IMR-90 (cell line): ENCODE measurements at regions not wholly inside any gene's neighbourhood (a gene's known extent, or its start where the extent isn't known, plus 50 kb on each side); places are given as distances from the start of the nearest gene placed in this dataset.
"Not testable (repeated sequence)": the region's sequence is repeated elsewhere in the genome, so short reads cannot be mapped to it uniquely, and the experiment has no call there.

ENCODE experiments used
- ATAC-seq: fragments of 200-7000 bp; cut with Tn5 transposase; 2 replicates; pipeline ENCODE4 v1.9.1; 2020; ENCODE audit warnings: low read depth, mild to moderate bottlenecking, moderate library complexity
- BruUV-seq: library from RNA; stranded (reverse); fragments of 400-500 nt; replicated peaks from 2 replicates; lab custom pipeline; 2021; lab: Mats Ljungman, UMichigan
- CTCF ChIA-PET: fragments of 300-600 bp; formaldehyde crosslinking; extraction: SDS; loops from one replicate; lab custom pipeline; 2021; ENCODE audit warnings: antibody characterized with exemption; lab: Yijun Ruan, JAX
- POLR2A ChIA-PET: fragments of 300-600 bp; sonication (Branson Sonifier 250); formaldehyde crosslinking; loops from one replicate; lab custom pipeline; 2022; ENCODE audit warnings: antibody characterized with exemption; ENCODE audit not compliant: unreplicated experiment; lab: Charles Lee
- DNase-seq: peaks from one replicate; pipeline ENCODE4 v3.0.0; 2013
- H2AFZ ChIP-seq: replicated peaks from 2 replicates; pipeline ENCODE3; 2013; ENCODE audit warnings: low read length, mild to moderate bottlenecking; ENCODE audit not compliant: poor library complexity
- H2AK5ac ChIP-seq: 2 replicates; pipeline ENCODE4 v1.6.1; 2013; ENCODE audit warnings: low read depth, low read length, inconsistent platforms
- H2AK9ac ChIP-seq: replicated peaks from 2 replicates; pipeline ENCODE3; 2013; ENCODE audit warnings: mild to moderate bottlenecking, low read depth, low read length, moderate library complexity; ENCODE audit not compliant: poor library complexity
- H2BK120ac ChIP-seq: 2 replicates; pipeline ENCODE4 v1.6.1; 2013; ENCODE audit warnings: low read depth, low read length, inconsistent platforms
- H2BK15ac ChIP-seq: 3 replicates; pipeline ENCODE4 v1.6.1; 2013; ENCODE audit warnings: low read depth, low read length, inconsistent platforms
- H2BK20ac ChIP-seq: 2 replicates; pipeline ENCODE4 v1.6.1; 2013; ENCODE audit warnings: low read depth, mild to moderate bottlenecking, inconsistent platforms, low read length, moderate library complexity
- H2BK5ac ChIP-seq: 2 replicates; pipeline ENCODE4 v1.6.1; 2013; ENCODE audit warnings: mild to moderate bottlenecking, low read depth, low read length, inconsistent platforms; ENCODE audit not compliant: poor library complexity, severe bottlenecking
- H3K14ac ChIP-seq: replicated peaks from 2 replicates; pipeline ENCODE4 v1.6.1; 2013; ENCODE audit warnings: low read depth, low read length, inconsistent platforms
- H3K18ac ChIP-seq: 2 replicates; pipeline ENCODE4 v1.6.1; 2013; ENCODE audit warnings: low read depth, low read length, control low read depth
- H3K23ac ChIP-seq: 2 replicates; pipeline ENCODE4 v1.6.1; 2013; ENCODE audit warnings: low read depth, low read length, inconsistent platforms
- H3K27ac ChIP-seq: 2 replicates; pipeline ENCODE4 v1.5.1; 2013; ENCODE audit warnings: mild to moderate bottlenecking, control low read depth, low read length; ENCODE audit not compliant: insufficient read depth
- H3K27me3 ChIP-seq: 2 replicates; pipeline ENCODE4 v1.6.1; 2013; ENCODE audit warnings: low read length; ENCODE audit not compliant: control insufficient read depth, insufficient read depth
- H3K36me3 ChIP-seq: 2 replicates; pipeline ENCODE4 v1.6.1; 2013; ENCODE audit warnings: low read length, mixed read lengths; ENCODE audit not compliant: control insufficient read depth, insufficient read depth
- H3K4ac ChIP-seq: 2 replicates; pipeline ENCODE4 v1.6.1; 2013; ENCODE audit warnings: low read depth, low read length, inconsistent platforms
- H3K4me1 ChIP-seq: 2 replicates; pipeline ENCODE4 v1.6.1; 2013; ENCODE audit warnings: low read length, mixed read lengths; ENCODE audit not compliant: control insufficient read depth, insufficient read depth
- H3K4me2 ChIP-seq: 2 replicates; pipeline ENCODE4 v1.6.1; 2013; ENCODE audit warnings: low read depth, mild to moderate bottlenecking, control low read depth, low read length, moderate library complexity
- H3K4me3 ChIP-seq: 2 replicates; pipeline ENCODE4 v1.5.1; 2013; ENCODE audit warnings: low read depth, mild to moderate bottlenecking, control low read depth, low read length, moderate library complexity; ENCODE audit not compliant: insufficient read depth
- H3K56ac ChIP-seq: 2 replicates; pipeline ENCODE4 v1.6.1; 2013; ENCODE audit warnings: low read length, inconsistent platforms; ENCODE audit not compliant: insufficient read depth; ENCODE audit errors: extremely low read depth
- H3K79me1 ChIP-seq, 2 experiments: 2 replicates each; pipeline ENCODE4 v1.6.1; 2013; ENCODE audit warnings: low read length in 2 of 2, inconsistent platforms in 1 of 2, low read depth in 1 of 2
- H3K9ac ChIP-seq: 2 replicates; pipeline ENCODE4 v1.6.1; 2013; ENCODE audit warnings: low read depth, low read length, control low read depth
- H3K9me1 ChIP-seq: 2 replicates; pipeline ENCODE4 v1.6.1; 2013; ENCODE audit warnings: low read length, inconsistent platforms; ENCODE audit not compliant: insufficient read depth
- H3K9me3 ChIP-seq: 2 replicates; pipeline ENCODE4 v1.6.1; 2013; ENCODE audit warnings: low read length; ENCODE audit not compliant: control insufficient read depth, insufficient read depth
- H4K20me1 ChIP-seq: 2 replicates; pipeline ENCODE4 v1.6.1; 2013; ENCODE audit warnings: low read length, inconsistent platforms; ENCODE audit not compliant: insufficient read depth
- H4K5ac ChIP-seq: 2 replicates; pipeline ENCODE4 v1.6.1; 2013; ENCODE audit warnings: mild to moderate bottlenecking, low read depth, low read length, control low read depth
- H4K8ac ChIP-seq, 2 experiments: 2 replicates each; pipeline ENCODE4 v1.6.1; 2013; ENCODE audit warnings: low read depth in 2 of 2, low read length in 2 of 2, control low read depth in 1 of 2, inconsistent platforms in 1 of 2
- H4K91ac ChIP-seq: 2 replicates; pipeline ENCODE4 v1.6.1; 2013; ENCODE audit warnings: low read depth, low read length, inconsistent platforms; ENCODE audit not compliant: insufficient read depth
- POLR2A ChIP-seq: IDR thresholded peaks from 2 replicates; pipeline ENCODE4 v1.6.1; 2012; ENCODE audit warnings: mild to moderate bottlenecking, low read depth, low read length
- WGBS, 2 experiments: methylation state at CpG; one replicate each; pipeline versions ENCODE4 v1.1.5 to v1.1.7; 2013; ENCODE audit warnings: missing lambda C conversion rate in 2 of 2; ENCODE audit not compliant: insufficient read length in 1 of 2; ENCODE audit errors: extremely low coverage in 2 of 2; 5-methylcytosine and 5-hydroxymethylcytosine counted together
- dilution Hi-C: fragments of 300-500 bp; cut with HindIII; formaldehyde crosslinking; loops from one replicate; pipeline ENCODE4 v1.14.3; 2018; ENCODE audit warnings: low sequenced_read_pairs; ENCODE audit not compliant: unreplicated experiment
- in situ Hi-C: fragments of 300-500 bp; cut with MboI; formaldehyde crosslinking; loops from 3 replicates; pipeline ENCODE4 v1.14.3; 2019; ENCODE audit warnings: low sequenced_read_pairs, inconsistent platforms, mixed read lengths
- intact Hi-C: fragments of 100-400 bp; cut with micrococcal nuclease; formaldehyde crosslinking; loops from 2 replicates; pipeline ENCODE4 v1.10.0; 2022

DNA sequence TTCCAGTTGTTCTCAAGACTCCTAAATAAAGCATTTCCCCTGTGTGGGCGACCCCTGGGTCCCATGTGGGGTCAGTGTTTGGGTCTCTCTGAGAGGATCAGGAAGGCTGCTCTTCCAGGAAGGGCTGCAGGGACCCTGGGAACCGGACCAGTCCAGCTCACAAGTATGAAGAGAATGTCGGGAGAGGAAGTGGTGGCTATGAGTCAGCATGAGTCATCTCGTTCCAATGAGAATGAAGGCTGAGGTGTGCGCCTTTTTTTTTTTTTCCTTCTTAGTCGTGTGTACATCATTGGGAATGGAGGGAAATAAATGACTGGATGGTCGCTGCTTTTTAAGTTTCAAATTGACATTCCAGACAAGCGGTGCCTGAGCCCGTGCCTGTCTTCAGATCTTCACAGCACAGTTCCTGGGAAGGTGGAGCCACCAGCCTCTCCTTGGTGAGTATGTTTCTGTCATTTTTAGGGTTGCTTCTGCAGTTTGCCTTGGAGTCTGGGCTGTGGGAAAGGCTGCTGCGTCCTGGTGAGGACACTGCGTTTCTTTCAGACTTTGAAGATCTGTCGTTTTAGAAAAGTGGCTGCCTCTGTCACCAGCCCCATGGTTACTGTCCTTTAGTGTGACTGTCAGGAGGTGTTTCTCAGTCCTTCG lies 292.6 kb upstream of the PLGLB2 start:
- POLR2A ChIA-PET, result not testable (repeated sequence)

DNA sequence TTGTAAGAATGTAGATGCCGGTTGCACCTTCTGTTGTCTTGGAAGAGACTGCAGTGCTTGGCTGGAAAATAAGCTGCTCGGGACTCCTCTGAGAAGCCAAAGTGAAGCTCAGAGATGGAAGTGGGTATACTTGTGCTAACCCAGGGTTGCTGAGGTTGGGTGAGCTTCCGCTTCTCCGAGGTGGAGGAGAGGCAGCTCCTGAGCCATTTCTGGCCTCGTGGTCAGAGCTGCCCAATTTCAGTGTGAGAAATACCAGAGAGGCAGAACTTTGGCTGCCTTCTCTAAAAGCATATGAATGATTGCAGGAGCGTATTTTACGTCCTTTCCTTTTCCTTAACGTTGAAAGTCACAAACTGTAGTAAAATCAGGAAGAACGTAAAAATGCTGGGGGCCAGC lies 292.0 kb upstream of the PLGLB2 start:
- CTCF ChIA-PET, intact Hi-C loops, H3K27me3 ChIP-seq, H2AFZ ChIP-seq, POLR2A ChIA-PET, H3K9me3 ChIP-seq, H3K9me1 ChIP-seq, in situ Hi-C loops, ATAC-seq, dilution Hi-C loops, H3K36me3 ChIP-seq, DNase-seq, H3K79me1 ChIP-seq, H2AK9ac ChIP-seq: not testable (repeated sequence)
- peak overlapping the region; percentile 80 for H3K4me2 ChIP-seq
- H3K56ac ChIP-seq, result peak overlapping the region; percentile 90
- H2BK120ac ChIP-seq, result peak overlapping the region; percentile 96
- peak overlapping the region; percentile 97 for H3K18ac ChIP-seq
- WGBS, 2 experiments, result no CpG with 5 or more reads among the region's 9 CpGs
- peak overlapping the region; percentile 97 for H3K23ac ChIP-seq
- peak overlapping the region; percentile 98 for H3K27ac ChIP-seq
- H3K14ac ChIP-seq, result peak overlapping the region; percentile 98; the same call in 1 of the 2 replicates
- H2BK5ac ChIP-seq, result peak overlapping the region; percentile 95
- H2BK15ac ChIP-seq, result peak overlapping the region; percentile 74; the same call in 1 of the 3 replicates
- H3K9ac ChIP-seq, result peak overlapping the region; percentile 98
- H4K20me1 ChIP-seq, result peaks cover 11% of the 10 kb centered on the region; the same call in 1 of the 2 replicates
- H4K91ac ChIP-seq, result peak overlapping the region; percentile 96
- H3K4me1 ChIP-seq, result peaks cover 13% of the 10 kb centered on the region
- H2AK5ac ChIP-seq, result peak overlapping the region; percentile 99
- TSS peak; percentile 88 for BruUV-seq
- peak overlapping the region; percentile 99 for H4K5ac ChIP-seq
- peak overlapping the region; percentile 87; the same call in 1 of the 2 replicates for H2BK20ac ChIP-seq
- peak overlapping the region; percentile 89 to 99 for H4K8ac ChIP-seq
- peak overlapping the region; percentile 88 for H3K4me3 ChIP-seq
- H3K4ac ChIP-seq, result peak overlapping the region; percentile 98

More for the DNA sequence above, 292.6 kb upstream of the PLGLB2 start:
- Histone ChIP-seq H4K8ac (peak overlapping the region; percentile 89 to 99), H2BK120ac (peak overlapping the region; percentile 96), H2AK5ac (peak overlapping the region; percentile 99), H3K9ac (peak overlapping the region; percentile 98), H3K23ac (peak overlapping the region; percentile 97), H3K4me3 (peak overlapping the region; percentile 88), H2BK5ac (peak overlapping the region; percentile 95), H2BK15ac (peak overlapping the region; percentile 74; the same call in 1 of the 3 replicates), H2BK20ac (peak overlapping the region; percentile 87; the same call in 1 of the 2 replicates), H4K91ac (peak overlapping the region; percentile 96), H3K4me2 (peak overlapping the region; percentile 80), H3K18ac (peak overlapping the region; percentile 97), H3K27ac (peak overlapping the region; percentile 98), H3K4ac (peak overlapping the region; percentile 98), H3K4me1 (peaks cover 13% of the 10 kb centered on the region), H3K14ac (peak overlapping the region; percentile 98), H4K5ac (peak overlapping the region; percentile 99), H3K56ac (peak overlapping the region; percentile 90), H4K20me1 (peaks cover 11% of the 10 kb centered on the region; the same call in 1 of the 2 replicates)
- BruUV-seq, H3K9me3 ChIP-seq, dilution Hi-C loops, DNase-seq, H2AK9ac ChIP-seq, H3K27me3 ChIP-seq, H2AFZ ChIP-seq, H3K79me1 ChIP-seq, H3K9me1 ChIP-seq, intact Hi-C loops, CTCF ChIA-PET, in situ Hi-C loops, H3K36me3 ChIP-seq: not testable (repeated sequence)
- ATAC-seq, result peak; percentile 24
- WGBS, 2 experiments, result no CpG with 5 or more reads among the region's 13 CpGs
- peak; percentile 60; the same call in 1 of the 2 replicates for TF ChIP-seq POLR2A
